Nephron progenitor cell (in vitro differentiated cells): ENCODE measurements at regions not wholly inside any gene's neighbourhood (a gene's known extent, or its start where the extent isn't known, plus 50 kb on each side); places are given as distances from the start of the nearest gene placed in this dataset.
"Not testable (repeated sequence)": the region's sequence is repeated elsewhere in the genome, so short reads cannot be mapped to it uniquely, and the experiment has no call there.

Source experiments
- DNase-seq: peaks from one replicate; pipeline ENCODE4 v3.0.0; 2021
- H3K27ac Mint-ChIP-seq: 2 replicates; pipeline ENCODE4 v1.8.0; 2021; ENCODE audit warnings: mild to moderate bottlenecking, moderate library complexity, mixed read lengths
- H3K27me3 Mint-ChIP-seq: 2 replicates; pipeline ENCODE4 v1.8.0; 2021; ENCODE audit warnings: mild to moderate bottlenecking, low read depth, mixed read lengths; ENCODE audit not compliant: poor library complexity
- H3K36me3 Mint-ChIP-seq: 2 replicates; pipeline ENCODE4 v1.8.0; 2021; ENCODE audit warnings: low read depth, mixed read lengths
- H3K4me1 Mint-ChIP-seq: 2 replicates; pipeline ENCODE4 v1.8.0; 2021; ENCODE audit warnings: mixed read lengths
- H3K4me3 Mint-ChIP-seq: 2 replicates; pipeline ENCODE4 v1.8.0; 2021; ENCODE audit warnings: mild to moderate bottlenecking, moderate library complexity, mixed read lengths
- H3K9me3 Mint-ChIP-seq: 2 replicates; pipeline ENCODE4 v1.8.0; 2021; ENCODE audit warnings: mild to moderate bottlenecking, moderate library complexity, mixed read lengths
- CTCF ChIP-seq: fragments of 200-600 bp; sonication (generic); IDR thresholded peaks from 2 replicates; pipeline ENCODE4 v1.5.0; 2021; ENCODE audit warnings: antibody characterized with exemption

DNA sequence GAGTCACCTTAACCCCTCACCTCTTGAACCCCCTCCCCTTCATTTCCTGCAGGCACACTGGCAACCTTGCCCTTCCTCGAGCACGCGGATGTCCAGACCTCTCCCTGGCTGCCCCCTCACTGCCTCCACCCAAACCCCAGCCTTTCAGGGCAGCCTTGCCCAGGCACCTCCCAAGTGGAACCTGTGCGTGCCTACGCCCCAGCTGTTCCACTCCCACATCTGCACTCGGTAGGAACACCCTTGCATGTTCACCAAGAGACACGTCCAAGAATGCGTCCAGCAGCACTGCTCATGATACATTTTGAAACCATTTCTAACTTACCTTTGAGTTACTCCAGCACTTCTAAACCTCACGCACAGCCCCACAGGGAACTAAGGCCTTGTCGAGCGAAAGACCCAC lies 93.8 kb upstream of the YWHAQ start:
- H3K36me3 Mint-ChIP-seq, result no peaks in the 10 kb centered on the region
- H3K27ac Mint-ChIP-seq, result no peak overlapping the region
- H3K4me1 Mint-ChIP-seq, result peaks cover 50% of the 10 kb centered on the region
- no peak overlapping the region for H3K4me3 Mint-ChIP-seq
- H3K9me3 Mint-ChIP-seq, result no peaks in the 10 kb centered on the region
- H3K27me3 Mint-ChIP-seq, result peaks cover 17% of the 10 kb centered on the region
- TF ChIP-seq CTCF, result no peak
- no peak for DNase-seq

DNA sequence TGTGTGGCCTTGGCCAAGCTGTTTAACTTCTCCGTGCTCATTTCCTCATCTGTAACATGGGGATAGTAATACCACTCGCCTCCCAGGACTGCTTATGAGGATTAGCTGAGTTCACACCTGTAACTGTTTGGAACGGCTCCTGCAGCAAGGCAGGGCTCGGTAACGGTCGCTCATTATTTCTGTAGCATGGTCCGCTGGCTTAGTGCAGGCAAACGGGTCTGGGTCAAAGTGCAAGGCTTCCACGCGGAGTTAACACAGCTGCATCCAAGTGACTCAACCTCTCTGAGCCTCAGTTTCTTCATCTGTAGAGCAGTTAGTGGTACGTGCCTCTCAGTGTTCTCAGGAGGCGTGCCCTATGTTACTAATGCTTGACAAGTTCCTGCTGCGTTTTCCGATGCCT lies 94.3 kb upstream of the YWHAQ start:
- Mint-ChIP-seq H3K27ac (peak overlapping the region; percentile 20), H3K9me3 (no peaks in the 10 kb centered on the region), H3K27me3 (peaks cover 17% of the 10 kb centered on the region), H3K4me3 (no peak overlapping the region), H3K36me3 (no peaks in the 10 kb centered on the region), H3K4me1 (peaks cover 55% of the 10 kb centered on the region)
- DNase-seq, result no peak
- TF ChIP-seq CTCF, result no peak

DNA sequence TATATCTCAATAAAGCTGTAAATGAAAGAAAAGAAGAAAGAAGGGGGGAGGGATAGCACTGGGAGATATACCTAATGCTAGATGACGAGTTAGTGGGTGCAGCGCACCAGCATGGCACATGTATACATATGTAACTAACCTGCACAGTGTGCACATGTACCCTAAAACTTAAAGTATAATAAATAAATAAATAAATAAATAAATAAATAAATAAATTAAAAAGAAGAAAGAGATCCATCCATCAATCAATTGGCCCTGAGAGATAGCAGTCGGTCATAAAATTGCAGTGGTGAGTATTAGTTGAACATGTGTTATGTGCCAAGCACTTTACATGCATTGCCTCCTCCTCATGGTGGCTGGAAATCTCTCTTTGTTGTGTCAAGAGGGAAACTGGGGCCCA lies 95.2 kb upstream of the YWHAQ start:
- not testable (repeated sequence) for H3K4me3 Mint-ChIP-seq, H3K27ac Mint-ChIP-seq, DNase-seq, H3K9me3 Mint-ChIP-seq, H3K36me3 Mint-ChIP-seq
- Mint-ChIP-seq H3K4me1 (peaks cover 50% of the 10 kb centered on the region), H3K27me3 (peaks cover 18% of the 10 kb centered on the region)

GRCh38 chr2:9730523-9730922 lies 99.7 kb upstream of the YWHAQ start:
- Mint-ChIP-seq H3K27ac (peak overlapping the region; percentile 13), H3K4me1 (peaks cover 21% of the 10 kb centered on the region), H3K9me3 (peaks cover 22% of the 10 kb centered on the region)
- not testable (repeated sequence) for DNase-seq, H3K27me3 Mint-ChIP-seq, H3K36me3 Mint-ChIP-seq, H3K4me3 Mint-ChIP-seq

DNA sequence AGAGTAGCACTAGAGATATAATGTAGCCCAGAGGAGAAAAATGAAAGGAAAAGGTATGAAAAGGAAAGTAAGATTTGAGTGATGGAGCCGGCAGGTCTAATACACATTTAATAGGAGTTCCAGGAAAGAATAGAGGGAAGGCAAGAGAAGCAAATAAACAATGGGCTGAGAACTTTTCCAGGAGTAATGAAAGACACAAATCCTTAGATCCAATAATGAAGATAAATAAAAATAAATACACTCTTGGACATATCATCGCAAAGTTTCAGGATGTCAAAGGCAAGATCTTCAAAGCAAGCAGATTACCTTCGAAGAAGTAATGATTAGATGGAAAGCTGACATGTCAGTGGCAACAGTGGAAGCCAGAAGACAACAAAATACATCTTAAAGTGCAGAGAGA lies 102.0 kb upstream of the YWHAQ start:
- Mint-ChIP-seq H3K27me3 (peaks cover 12% of the 10 kb centered on the region), H3K36me3 (no peaks in the 10 kb centered on the region), H3K4me1 (peaks cover 21% of the 10 kb centered on the region), H3K4me3 (no peak overlapping the region), H3K9me3 (peaks cover 31% of the 10 kb centered on the region), H3K27ac (no peak overlapping the region)
- no peak for DNase-seq
- no peak for TF ChIP-seq CTCF

GRCh38 chr2:9734308-9734707 lies 103.5 kb upstream of the YWHAQ start:
- DNase-seq, result no peak
- peaks cover 20% of the 10 kb centered on the region for H3K4me1 Mint-ChIP-seq
- no peaks in the 10 kb centered on the region for H3K36me3 Mint-ChIP-seq
- TF ChIP-seq CTCF, result no peak
- no peak overlapping the region for H3K27ac Mint-ChIP-seq
- peaks cover 7% of the 10 kb centered on the region for H3K27me3 Mint-ChIP-seq
- no peak overlapping the region for H3K4me3 Mint-ChIP-seq
- peaks cover 36% of the 10 kb centered on the region for H3K9me3 Mint-ChIP-seq

DNA sequence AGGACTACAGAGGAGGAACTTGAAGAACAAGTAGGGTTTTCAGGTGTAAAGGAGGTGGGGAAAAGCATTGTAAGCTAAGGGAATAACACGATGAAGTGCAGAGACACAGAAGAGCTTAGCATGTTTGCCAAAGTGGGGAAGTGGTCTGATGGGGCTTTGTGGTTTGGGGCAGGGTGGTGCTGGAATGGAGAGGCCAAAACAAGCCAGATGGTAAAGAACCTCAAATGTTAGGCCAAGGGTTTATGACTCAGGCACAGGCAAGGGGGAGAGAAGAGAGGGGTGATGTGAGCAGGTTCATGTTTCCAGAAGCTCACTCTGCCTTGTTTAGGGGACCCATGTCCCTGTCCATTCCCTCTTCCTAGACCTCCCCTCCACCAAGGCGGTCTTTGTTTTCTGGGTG lies 104.5 kb upstream of the YWHAQ start:
- H3K4me1 Mint-ChIP-seq, result peaks cover 11% of the 10 kb centered on the region
- DNase-seq, result no peak
- H3K27ac Mint-ChIP-seq, result no peak overlapping the region
- H3K36me3 Mint-ChIP-seq, result no peaks in the 10 kb centered on the region
- H3K9me3 Mint-ChIP-seq, result peaks cover 36% of the 10 kb centered on the region
- no peak for TF ChIP-seq CTCF
- peaks cover 7% of the 10 kb centered on the region for H3K27me3 Mint-ChIP-seq
- no peak overlapping the region for H3K4me3 Mint-ChIP-seq
